Prostate gland (tissue), 2 donors: ENCODE measurements at regions not wholly inside any gene's neighbourhood (a gene's known extent, or its start where the extent isn't known, plus 50 kb on each side); places are given as distances from the start of the nearest gene placed in this dataset.

Source experiments
- POLR2A ChIP-seq: fragments of 450-650 bp; IDR thresholded peaks from one replicate; pipeline ENCODE4 v1.6.1; 2016; ENCODE audit warnings: antibody characterized with exemption, mild to moderate bottlenecking
- TF ChIP-seq, protein P1 (sequence below), 4 experiments: fragments of 200-600 bp in 2 of 4; fragments of 450-650 bp in 2 of 4; sonication (generic) in 2 of 4; IDR thresholded peaks; 1 replicate in 3 of 4; 2 replicates in 1 of 4; pipeline ENCODE4 v1.5.1; 2016 to 2019; ENCODE audit warnings: antibody characterized with exemption in 4 of 4, mild to moderate bottlenecking in 2 of 4, moderate library complexity in 2 of 4

DNA sequence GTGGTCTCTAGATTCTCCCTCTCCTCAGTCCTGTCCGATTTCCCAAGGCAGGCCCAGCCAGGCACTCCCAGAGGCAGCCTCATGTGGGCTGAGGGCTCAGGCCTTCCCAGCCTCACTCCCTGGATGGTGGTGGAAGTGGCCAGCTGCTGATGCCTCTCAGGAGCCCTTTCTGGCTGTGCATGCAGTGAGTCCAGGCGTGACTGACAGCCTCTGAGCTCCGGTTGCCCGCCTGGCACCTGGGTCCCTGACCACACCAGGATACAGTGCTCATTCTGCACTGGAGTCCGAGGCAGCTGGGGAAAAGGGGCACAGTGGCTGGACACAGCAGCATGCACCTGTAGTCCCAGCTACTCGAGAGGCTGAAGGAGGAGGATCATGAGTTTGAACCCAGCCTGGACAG, 132.6 kb downstream of the CUL2 start:
- TF ChIP-seq, protein P1, sequence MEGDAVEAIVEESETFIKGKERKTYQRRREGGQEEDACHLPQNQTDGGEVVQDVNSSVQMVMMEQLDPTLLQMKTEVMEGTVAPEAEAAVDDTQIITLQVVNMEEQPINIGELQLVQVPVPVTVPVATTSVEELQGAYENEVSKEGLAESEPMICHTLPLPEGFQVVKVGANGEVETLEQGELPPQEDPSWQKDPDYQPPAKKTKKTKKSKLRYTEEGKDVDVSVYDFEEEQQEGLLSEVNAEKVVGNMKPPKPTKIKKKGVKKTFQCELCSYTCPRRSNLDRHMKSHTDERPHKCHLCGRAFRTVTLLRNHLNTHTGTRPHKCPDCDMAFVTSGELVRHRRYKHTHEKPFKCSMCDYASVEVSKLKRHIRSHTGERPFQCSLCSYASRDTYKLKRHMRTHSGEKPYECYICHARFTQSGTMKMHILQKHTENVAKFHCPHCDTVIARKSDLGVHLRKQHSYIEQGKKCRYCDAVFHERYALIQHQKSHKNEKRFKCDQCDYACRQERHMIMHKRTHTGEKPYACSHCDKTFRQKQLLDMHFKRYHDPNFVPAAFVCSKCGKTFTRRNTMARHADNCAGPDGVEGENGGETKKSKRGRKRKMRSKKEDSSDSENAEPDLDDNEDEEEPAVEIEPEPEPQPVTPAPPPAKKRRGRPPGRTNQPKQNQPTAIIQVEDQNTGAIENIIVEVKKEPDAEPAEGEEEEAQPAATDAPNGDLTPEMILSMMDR (IDR thresholded peaks at IDR 0.05) = no peak
- TF ChIP-seq POLR2A = no peak
